ENCODE measurements at regions not wholly inside any gene's neighbourhood (a gene's known extent, or its start where the extent isn't known, plus 50 kb on each side); places are given as distances from the start of the nearest gene placed in this dataset.

DNA sequence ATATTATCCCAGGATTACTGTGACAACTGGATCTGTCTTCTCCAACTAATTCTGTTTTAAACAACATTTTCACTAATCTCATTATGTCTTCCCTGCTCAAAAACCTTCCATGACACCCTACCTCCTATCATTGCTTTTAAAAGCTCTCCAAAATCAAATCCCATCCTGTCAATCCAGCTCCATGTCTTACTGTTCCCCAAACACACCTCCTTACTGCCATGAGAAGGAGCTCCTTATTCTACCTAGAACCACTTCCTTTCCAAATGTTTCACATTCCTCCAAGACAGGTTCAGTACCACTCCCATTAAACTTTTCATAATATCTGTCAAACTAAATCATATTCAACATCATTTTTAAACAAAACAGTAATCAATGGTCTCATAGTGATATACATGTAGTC lies 66.9 kb upstream of the WDR17 start:
- H3K9me3 Mint-ChIP-seq = no peaks in the 10 kb centered on the region
- H3K4me1 Mint-ChIP-seq = peaks cover 47% of the 10 kb centered on the region
- no peak overlapping the region for H3K4me3 Mint-ChIP-seq
- TF ChIP-seq PRDM15 (CRISPR knock-in tag; IDR thresholded peaks at IDR 0.05) (peak; percentile 95), PRRX2 (CRISPR knock-in tag; IDR thresholded peaks at IDR 0.05) (no peak), PREB (CRISPR knock-in tag; IDR thresholded peaks at IDR 0.05; ENCODE audit: borderline replicate concordance) (no peak), SMAD3 (CRISPR knock-in tag; IDR thresholded peaks at IDR 0.05; ENCODE audit: borderline replicate concordance) (no peak), E2F4 (CRISPR knock-in tag; IDR thresholded peaks at IDR 0.05; ENCODE audit: borderline replicate concordance, low read depth) (no peak)
- TF ChIP-seq, protein P1, sequence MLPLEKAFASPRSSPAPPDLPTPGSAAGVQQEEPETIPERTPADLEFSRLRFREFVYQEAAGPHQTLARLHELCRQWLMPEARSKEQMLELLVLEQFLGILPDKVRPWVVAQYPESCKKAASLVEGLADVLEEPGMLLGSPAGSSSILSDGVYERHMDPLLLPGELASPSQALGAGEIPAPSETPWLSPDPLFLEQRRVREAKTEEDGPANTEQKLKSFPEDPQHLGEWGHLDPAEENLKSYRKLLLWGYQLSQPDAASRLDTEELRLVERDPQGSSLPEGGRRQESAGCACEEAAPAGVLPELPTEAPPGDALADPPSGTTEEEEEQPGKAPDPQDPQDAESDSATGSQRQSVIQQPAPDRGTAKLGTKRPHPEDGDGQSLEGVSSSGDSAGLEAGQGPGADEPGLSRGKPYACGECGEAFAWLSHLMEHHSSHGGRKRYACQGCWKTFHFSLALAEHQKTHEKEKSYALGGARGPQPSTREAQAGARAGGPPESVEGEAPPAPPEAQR (CRISPR knock-in tag; IDR thresholded peaks at IDR 0.05) = no peak
- TF ChIP-seq, protein P2, sequence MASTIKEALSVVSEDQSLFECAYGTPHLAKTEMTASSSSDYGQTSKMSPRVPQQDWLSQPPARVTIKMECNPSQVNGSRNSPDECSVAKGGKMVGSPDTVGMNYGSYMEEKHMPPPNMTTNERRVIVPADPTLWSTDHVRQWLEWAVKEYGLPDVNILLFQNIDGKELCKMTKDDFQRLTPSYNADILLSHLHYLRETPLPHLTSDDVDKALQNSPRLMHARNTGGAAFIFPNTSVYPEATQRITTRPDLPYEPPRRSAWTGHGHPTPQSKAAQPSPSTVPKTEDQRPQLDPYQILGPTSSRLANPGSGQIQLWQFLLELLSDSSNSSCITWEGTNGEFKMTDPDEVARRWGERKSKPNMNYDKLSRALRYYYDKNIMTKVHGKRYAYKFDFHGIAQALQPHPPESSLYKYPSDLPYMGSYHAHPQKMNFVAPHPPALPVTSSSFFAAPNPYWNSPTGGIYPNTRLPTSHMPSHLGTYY (CRISPR knock-in tag; IDR thresholded peaks at IDR 0.05) = no peak
- no peaks in the 10 kb centered on the region for H3K36me3 Mint-ChIP-seq
- H3K27ac Mint-ChIP-seq = no peak overlapping the region
- peak; percentile 7; the same call in 1 of the 2 replicates for ATAC-seq
- H3K27me3 Mint-ChIP-seq (ENCODE audit: low read depth) = peaks cover 29% of the 10 kb centered on the region
- ChIA-PET POLR2A (interaction anchor here (1.0 to 1.1 kb wide), 2 partner anchors 10 to 67 kb away, joined by 3 to 4 read pairs; partner anchors contain the start of gene WDR17), CTCF (interaction anchor here (1.0 kb wide), 1 partner anchor 10 kb away, joined by 4 read pairs; no protein-coding TSS in a partner anchor)
- peak; percentile 39 for DNase-seq (ENCODE audit: low spot score)

DNA sequence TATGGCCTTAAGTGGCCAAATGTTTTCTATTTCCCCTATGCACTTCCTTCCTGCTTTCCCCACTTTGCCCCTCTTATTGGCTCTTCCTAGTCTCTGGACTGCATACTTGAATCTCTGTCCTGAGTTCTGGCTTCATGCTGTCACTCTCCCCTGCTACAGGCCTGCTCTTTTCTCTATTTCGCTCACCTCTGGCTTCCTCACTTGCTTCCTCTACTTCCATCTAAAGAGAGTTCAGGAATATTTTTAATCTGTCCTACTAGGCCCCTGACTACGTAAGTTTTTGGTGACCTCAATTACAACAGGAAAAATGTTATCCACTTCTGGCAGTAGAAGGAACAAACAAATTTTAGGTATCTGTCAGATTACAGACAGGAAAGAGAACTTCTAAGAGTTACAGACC lies 65.7 kb upstream of the WDR17 start:
- TF ChIP-seq IRF2 (CRISPR knock-in tag; IDR thresholded peaks at IDR 0.05; ENCODE audit: borderline replicate concordance, low read depth) = no peak
- no peak for TF ChIP-seq NFE2L1 (CRISPR knock-in tag; IDR thresholded peaks at IDR 0.05)
- no peak for TF ChIP-seq TCF7 (CRISPR knock-in tag; IDR thresholded peaks at IDR 0.05; ENCODE audit: low read depth)
- TF ChIP-seq ZNF317 (CRISPR knock-in tag; IDR thresholded peaks at IDR 0.05; ENCODE audit: borderline replicate concordance, low read depth) = no peak
- no peak for TF ChIP-seq ZNF219 (CRISPR knock-in tag; IDR thresholded peaks at IDR 0.05; ENCODE audit: borderline replicate concordance)
- no peak for TF ChIP-seq MYBL2 (CRISPR knock-in tag; IDR thresholded peaks at IDR 0.05)
- TF ChIP-seq ZNF396 (CRISPR knock-in tag; IDR thresholded peaks at IDR 0.05; ENCODE audit: borderline replicate concordance) = no peak
- Mint-ChIP-seq H3K4me3 (peak overlapping the region; percentile 37), H3K4me1 (peaks cover 47% of the 10 kb centered on the region), H3K36me3 (no peaks in the 10 kb centered on the region), H3K27me3 (ENCODE audit: low read depth) (peaks cover 29% of the 10 kb centered on the region), H3K9me3 (no peaks in the 10 kb centered on the region), H3K27ac (peak overlapping the region; percentile 42)
- CTCF ChIA-PET = no interaction called here
- ATAC-seq (no peak), DNase-seq (ENCODE audit: low spot score) (no peak)
- POLR2A ChIA-PET = no interaction called here

All from WTC11 (cell line).